Amniotic stem cell (primary cell): ENCODE measurements at regions not wholly inside any gene's neighbourhood (a gene's known extent, or its start where the extent isn't known, plus 50 kb on each side); places are given as distances from the start of the nearest gene placed in this dataset.

Source experiments
- DNase-seq: peaks from one replicate; lab custom pipeline; 2025; lab: John Stamatoyannopoulos, UW

GRCh38 chr2:226680719-226681118 is 118.9 kb downstream of the IRS1 start:
- no peak for DNase-seq

- DNase-seq, result no peak
These were observed 120.1 kb downstream of the IRS1 start for GRCh38 chr2:226679389-226680065.

- DNase-seq, result no peak
These were observed 121.2 kb downstream of the IRS1 start for GRCh38 chr2:226678422-226678821.

- no peak for DNase-seq
These were observed 122.5 kb downstream of the IRS1 start for GRCh38 chr2:226677080-226677479.

- no peak for DNase-seq
These were observed 123.0 kb downstream of the IRS1 start for GRCh38 chr2:226676618-226677017.

GRCh38 chr2:226674123-226674522 is 125.5 kb downstream of the IRS1 start:
- no peak for DNase-seq

GRCh38 chr2:226673314-226673723 is 126.3 kb downstream of the IRS1 start:
- peak; percentile 92 for DNase-seq

- DNase-seq, result no peak
These were observed 128.4 kb downstream of the IRS1 start for GRCh38 chr2:226671141-226671676.

GRCh38 chr2:226669905-226670304 is 129.7 kb downstream of the IRS1 start:
- DNase-seq, result no peak

GRCh38 chr2:226669249-226669648 is 130.4 kb downstream of the IRS1 start:
- DNase-seq, result no peak

- DNase-seq, result no peak
These were observed 131.9 kb downstream of the IRS1 start for GRCh38 chr2:226667736-226668135.

- DNase-seq, result no peak
These were observed 134.3 kb downstream of the IRS1 start for GRCh38 chr2:226665306-226665831.

GRCh38 chr2:226664661-226665060 is 135.0 kb downstream of the IRS1 start:
- DNase-seq, result no peak

- no peak for DNase-seq
These were observed 135.5 kb downstream of the IRS1 start for GRCh38 chr2:226664140-226664539.

GRCh38 chr2:226661789-226662545 is 137.7 kb downstream of the IRS1 start:
- DNase-seq, result no peak

GRCh38 chr2:226660526-226660925 is 139.1 kb downstream of the IRS1 start:
- DNase-seq, result no peak

GRCh38 chr2:226660124-226660523 is 139.5 kb downstream of the IRS1 start:
- no peak for DNase-seq

GRCh38 chr2:226659410-226659809 is 140.2 kb downstream of the IRS1 start:
- no peak for DNase-seq

- no peak for DNase-seq
These were observed 141.1 kb downstream of the IRS1 start for GRCh38 chr2:226658555-226658954.

- DNase-seq, result no peak
These were observed 142.1 kb downstream of the IRS1 start for GRCh38 chr2:226657340-226658053.

- no peak for DNase-seq
These were observed 143.3 kb downstream of the IRS1 start for GRCh38 chr2:226656367-226656766.

- no peak for DNase-seq
These were observed 143.7 kb downstream of the IRS1 start for GRCh38 chr2:226655871-226656270.
